GM21367 (cell line): ENCODE measurements at regions not wholly inside any gene's neighbourhood (a gene's known extent, or its start where the extent isn't known, plus 50 kb on each side); places are given as distances from the start of the nearest gene placed in this dataset.

Experiments
- ATAC-seq: cut with Tn5 transposase; IDR thresholded peaks from one replicate; pipeline ENCODE4 v1.9.1; 2021; ENCODE audit not compliant: unreplicated experiment

GRCh38 chr7:25994433-25994994 lies 157.5 kb upstream of the NFE2L3 start:
- ATAC-seq = no peak

- no peak for ATAC-seq
These were observed 156.8 kb upstream of the NFE2L3 start for GRCh38 chr7:25995216-25995615.

GRCh38 chr7:25996006-25996408 lies 156.0 kb upstream of the NFE2L3 start:
- ATAC-seq = no peak

- ATAC-seq = no peak
These were observed 153.5 kb upstream of the NFE2L3 start for GRCh38 chr7:25998499-25998898.

GRCh38 chr7:26000841-26001240 lies 151.2 kb upstream of the NFE2L3 start:
- ATAC-seq = no peak

- no peak for ATAC-seq
These were observed 150.2 kb upstream of the NFE2L3 start for GRCh38 chr7:26001662-26002244.

GRCh38 chr7:26005683-26006410 lies 146.2 kb upstream of the NFE2L3 start:
- ATAC-seq = no peak

GRCh38 chr7:26006426-26006825 lies 145.6 kb upstream of the NFE2L3 start:
- no peak for ATAC-seq

- ATAC-seq = no peak
These were observed 144.5 kb upstream of the NFE2L3 start for GRCh38 chr7:26007510-26007909.

- ATAC-seq = no peak
These were observed 143.6 kb upstream of the NFE2L3 start for GRCh38 chr7:26008428-26008827.

GRCh38 chr7:26011039-26011696 lies 140.8 kb upstream of the NFE2L3 start:
- peak; percentile 66 for ATAC-seq

GRCh38 chr7:26013551-26014083 lies 138.4 kb upstream of the NFE2L3 start:
- ATAC-seq = no peak

GRCh38 chr7:26022982-26023381 lies 129.0 kb upstream of the NFE2L3 start:
- no peak for ATAC-seq

- no peak for ATAC-seq
These were observed 122.1 kb upstream of the NFE2L3 start for GRCh38 chr7:26029911-26030310.

GRCh38 chr7:26034391-26034790 lies 117.6 kb upstream of the NFE2L3 start:
- no peak for ATAC-seq

- ATAC-seq = no peak
These were observed 116.4 kb upstream of the NFE2L3 start for GRCh38 chr7:26035552-26035951.

- ATAC-seq = no peak
These were observed 115.9 kb upstream of the NFE2L3 start for GRCh38 chr7:26036092-26036491.

GRCh38 chr7:26038201-26038990 lies 113.6 kb upstream of the NFE2L3 start:
- ATAC-seq = no peak

GRCh38 chr7:26040085-26040484 lies 111.9 kb upstream of the NFE2L3 start:
- ATAC-seq = no peak

- no peak for ATAC-seq
These were observed 109.8 kb upstream of the NFE2L3 start for GRCh38 chr7:26042237-26042636.

GRCh38 chr7:26043801-26044200 lies 108.2 kb upstream of the NFE2L3 start:
- no peak for ATAC-seq
